HAP-1 (cell line): ENCODE measurements at regions not wholly inside any gene's neighbourhood (a gene's known extent, or its start where the extent isn't known, plus 50 kb on each side); places are given as distances from the start of the nearest gene placed in this dataset.
"Not testable (repeated sequence)": the region's sequence is repeated elsewhere in the genome, so short reads cannot be mapped to it uniquely, and the experiment has no call there.

Experiments used
- DNase-seq, 2 experiments: peaks; one replicate each; pipeline ENCODE4 v3.0.0-alpha.2; 2016 to 2020; ENCODE audit warnings: low spot score in 2 of 2
- H3K27me3 ChIP-seq: fragments of 250-450 bp; sonication (Bioruptor Pico); 2 replicates; pipeline ENCODE4 v1.5.1; 2020; ENCODE audit warnings: low read depth, mild to moderate bottlenecking, moderate library complexity
- H3K36me3 ChIP-seq: fragments of 250-450 bp; sonication (Bioruptor Pico); replicated peaks from 2 replicates; pipeline ENCODE4 v1.5.1; 2020; ENCODE audit warnings: mild to moderate bottlenecking
- H3K4me1 ChIP-seq: fragments of 250-450 bp; sonication (Bioruptor Pico); 2 replicates; pipeline ENCODE4 v1.5.1; 2020; ENCODE audit warnings: mild to moderate bottlenecking
- H3K4me3 ChIP-seq: fragments of 250-450 bp; sonication (Bioruptor Pico); 2 replicates; pipeline ENCODE4 v1.5.1; 2020; ENCODE audit warnings: mild to moderate bottlenecking, moderate library complexity
- H3K9me3 ChIP-seq: fragments of 250-450 bp; sonication (Bioruptor Pico); 2 replicates; pipeline ENCODE4 v1.5.1; 2020; ENCODE audit warnings: mild to moderate bottlenecking, moderate library complexity
- in situ Hi-C: fragments of 300-500 bp; cut with MboI; formaldehyde crosslinking; loops from 3 replicates; pipeline ENCODE4 v1.14.3; 2020; ENCODE audit warnings: low sequenced_read_pairs, inconsistent platforms, mixed read lengths

- no peaks in the 10 kb centered on the region for H3K9me3 ChIP-seq
- H3K36me3 ChIP-seq = no peaks in the 10 kb centered on the region
- in situ Hi-C loops = no loop called here
- no peaks in the 10 kb centered on the region for H3K4me1 ChIP-seq
- H3K27me3 ChIP-seq = no peaks in the 10 kb centered on the region
- no peak for DNase-seq
- no peak overlapping the region for H3K4me3 ChIP-seq
Measured at GRCh38 chr1:73727036-73727435, 470.9 kb downstream of the LRRIQ3 start.

GRCh38 chr1:73722055-73722454 is 475.9 kb downstream of the LRRIQ3 start:
- H3K4me3 ChIP-seq = no peak overlapping the region
- H3K9me3 ChIP-seq = no peaks in the 10 kb centered on the region
- no peaks in the 10 kb centered on the region for H3K27me3 ChIP-seq
- in situ Hi-C loops = no loop called here
- H3K36me3 ChIP-seq = no peaks in the 10 kb centered on the region
- DNase-seq = no peak
- H3K4me1 ChIP-seq = no peaks in the 10 kb centered on the region

- Histone ChIP-seq H3K9me3 (no peaks in the 10 kb centered on the region), H3K4me3 (no peak overlapping the region), H3K36me3 (no peaks in the 10 kb centered on the region), H3K27me3 (no peaks in the 10 kb centered on the region), H3K4me1 (no peaks in the 10 kb centered on the region)
- no peak for DNase-seq
- in situ Hi-C loops = no loop called here
Measured at GRCh38 chr1:73717976-73718375, 480.0 kb downstream of the LRRIQ3 start.

- Histone ChIP-seq H3K36me3 (no peaks in the 10 kb centered on the region), H3K4me1 (no peaks in the 10 kb centered on the region), H3K4me3 (no peak overlapping the region), H3K27me3 (no peaks in the 10 kb centered on the region), H3K9me3 (no peaks in the 10 kb centered on the region; the same call in 1 of the 2 replicates)
- in situ Hi-C loops = no loop called here
- DNase-seq = no peak
Measured at GRCh38 chr1:73711089-73711488, 486.9 kb downstream of the LRRIQ3 start.

- Histone ChIP-seq H3K36me3 (no peaks in the 10 kb centered on the region), H3K4me3 (no peak overlapping the region), H3K27me3 (no peaks in the 10 kb centered on the region), H3K4me1 (no peaks in the 10 kb centered on the region), H3K9me3 (no peaks in the 10 kb centered on the region)
- no peak for DNase-seq
- in situ Hi-C loops = no loop called here
Measured at GRCh38 chr1:73701826-73702225, 496.1 kb downstream of the LRRIQ3 start.

- H3K4me3 ChIP-seq = no peak overlapping the region
- H3K9me3 ChIP-seq = no peaks in the 10 kb centered on the region
- in situ Hi-C loops = no loop called here
- DNase-seq = no peak
- no peaks in the 10 kb centered on the region for H3K27me3 ChIP-seq
- H3K4me1 ChIP-seq = no peaks in the 10 kb centered on the region
- no peaks in the 10 kb centered on the region for H3K36me3 ChIP-seq
Measured at GRCh38 chr1:73676186-73676585, 521.8 kb downstream of the LRRIQ3 start.

- in situ Hi-C loops = no loop called here
- H3K4me3 ChIP-seq = no peak overlapping the region
- no peaks in the 10 kb centered on the region for H3K36me3 ChIP-seq
- no peaks in the 10 kb centered on the region for H3K27me3 ChIP-seq
- peak in 1 of 2 experiments; percentile 33 for DNase-seq
- H3K9me3 ChIP-seq = no peaks in the 10 kb centered on the region
- H3K4me1 ChIP-seq = no peaks in the 10 kb centered on the region
Measured at GRCh38 chr1:73674945-73675561, 522.9 kb downstream of the LRRIQ3 start.

GRCh38 chr1:73673971-73674370 is 524.0 kb downstream of the LRRIQ3 start:
- H3K9me3 ChIP-seq = no peaks in the 10 kb centered on the region
- H3K36me3 ChIP-seq = no peaks in the 10 kb centered on the region
- H3K4me3 ChIP-seq = no peak overlapping the region
- no peaks in the 10 kb centered on the region for H3K27me3 ChIP-seq
- DNase-seq = peak; percentile 7 to 31
- in situ Hi-C loops = no loop called here
- no peaks in the 10 kb centered on the region for H3K4me1 ChIP-seq

GRCh38 chr1:73671530-73671929 is 526.4 kb downstream of the LRRIQ3 start:
- Histone ChIP-seq H3K36me3 (no peaks in the 10 kb centered on the region), H3K9me3 (no peaks in the 10 kb centered on the region), H3K27me3 (no peaks in the 10 kb centered on the region), H3K4me1 (no peaks in the 10 kb centered on the region), H3K4me3 (no peak overlapping the region)
- in situ Hi-C loops = no loop called here
- DNase-seq = no peak

- DNase-seq, H3K27me3 ChIP-seq, H3K9me3 ChIP-seq, H3K36me3 ChIP-seq, in situ Hi-C loops, H3K4me3 ChIP-seq, H3K4me1 ChIP-seq: not testable (repeated sequence)
Measured at GRCh38 chr1:73667959-73668358, 530.0 kb downstream of the LRRIQ3 start.

- in situ Hi-C loops = no loop called here
- H3K36me3 ChIP-seq = no peaks in the 10 kb centered on the region
- H3K4me3 ChIP-seq = no peak overlapping the region
- H3K4me1 ChIP-seq = no peaks in the 10 kb centered on the region
- H3K27me3 ChIP-seq = no peaks in the 10 kb centered on the region
- no peak for DNase-seq
- H3K9me3 ChIP-seq = no peaks in the 10 kb centered on the region
Measured at GRCh38 chr1:73662526-73662925, 535.5 kb downstream of the LRRIQ3 start.

- no peaks in the 10 kb centered on the region for H3K27me3 ChIP-seq
- H3K36me3 ChIP-seq = no peaks in the 10 kb centered on the region
- DNase-seq = no peak
- no peak overlapping the region for H3K4me3 ChIP-seq
- H3K4me1 ChIP-seq = no peaks in the 10 kb centered on the region
- in situ Hi-C loops = no loop called here
- no peaks in the 10 kb centered on the region for H3K9me3 ChIP-seq
Measured at GRCh38 chr1:73659136-73659535, 538.8 kb downstream of the LRRIQ3 start.

- no peak for DNase-seq
- in situ Hi-C loops = no loop called here
- Histone ChIP-seq H3K4me3 (no peak overlapping the region), H3K9me3 (no peaks in the 10 kb centered on the region), H3K27me3 (no peaks in the 10 kb centered on the region), H3K4me1 (no peaks in the 10 kb centered on the region), H3K36me3 (no peaks in the 10 kb centered on the region)
Measured at GRCh38 chr1:73654714-73655113, 543.3 kb downstream of the LRRIQ3 start.

- no peaks in the 10 kb centered on the region for H3K36me3 ChIP-seq
- H3K4me1 ChIP-seq = no peaks in the 10 kb centered on the region
- in situ Hi-C loops = no loop called here
- H3K9me3 ChIP-seq = no peaks in the 10 kb centered on the region
- no peak overlapping the region for H3K4me3 ChIP-seq
- H3K27me3 ChIP-seq = no peaks in the 10 kb centered on the region; the same call in 1 of the 2 replicates
- no peak for DNase-seq
Measured at GRCh38 chr1:73644198-73644597, 553.8 kb downstream of the LRRIQ3 start.

- no peak for DNase-seq
- no peaks in the 10 kb centered on the region; the same call in 1 of the 2 replicates for H3K27me3 ChIP-seq
- no peaks in the 10 kb centered on the region for H3K4me1 ChIP-seq
- H3K9me3 ChIP-seq = no peaks in the 10 kb centered on the region
- no peaks in the 10 kb centered on the region for H3K36me3 ChIP-seq
- in situ Hi-C loops = no loop called here
- no peak overlapping the region for H3K4me3 ChIP-seq
Measured at GRCh38 chr1:73639494-73639893, 558.5 kb downstream of the LRRIQ3 start.
